ENCODE measurements at regions not wholly inside any gene's neighbourhood (a gene's known extent, or its start where the extent isn't known, plus 50 kb on each side); places are given as distances from the start of the nearest gene placed in this dataset.

DNA sequence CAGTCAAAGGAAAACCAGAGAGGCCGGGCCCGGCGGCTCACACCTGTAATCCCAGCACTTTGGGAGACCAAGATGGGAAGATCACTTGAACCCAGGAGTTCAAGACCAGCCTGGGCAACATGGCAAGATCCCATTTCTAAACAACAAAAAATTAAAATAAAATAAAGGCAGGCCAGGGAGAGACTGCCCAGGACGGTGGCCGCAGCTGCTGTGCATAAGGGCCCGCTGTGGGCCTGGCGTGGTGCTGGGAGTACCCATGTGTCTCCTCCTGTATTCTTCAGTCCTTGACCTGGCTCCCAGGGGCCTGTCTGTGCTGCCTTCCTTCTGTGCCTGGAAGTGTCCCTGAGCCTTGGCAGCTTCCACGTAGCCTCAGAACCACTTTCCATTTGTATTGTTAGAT, 56.8 kb upstream of the CNOT6 start:
- Histone ChIP-seq H3K36me3 (ENCODE audit: insufficient read depth, low read length) (no peaks in the 10 kb centered on the region), H3K27me3 (ENCODE audit: insufficient read depth, low read length) (peaks cover 4% of the 10 kb centered on the region), H4K20me1 (ENCODE audit: insufficient read depth, low read length) (no peaks in the 10 kb centered on the region), H3K4me1 (ENCODE audit: insufficient read depth, low read length) (no peaks in the 10 kb centered on the region), H3K9me3 (ENCODE audit: low read depth, low read length) (no peaks in the 10 kb centered on the region), H3K27ac (ENCODE audit: low read depth, low read length) (no peak overlapping the region), H3K4me3 (ENCODE audit: insufficient read depth, low read length) (no peak overlapping the region), H3K4me2 (ENCODE audit: insufficient read depth, low read length) (no peak overlapping the region), H2AFZ (ENCODE audit: low read length) (no peak overlapping the region), H3K79me2 (ENCODE audit: insufficient read depth, low read length) (no peaks in the 10 kb centered on the region)
- no peak for TF ChIP-seq CTCF (IDR thresholded peaks at IDR 0.05; ENCODE audit: extremely low read depth, low read depth, low read length)
- DNase-seq (ENCODE audit: insufficient read length, low spot score, missing footprints), result no peak

DNA sequence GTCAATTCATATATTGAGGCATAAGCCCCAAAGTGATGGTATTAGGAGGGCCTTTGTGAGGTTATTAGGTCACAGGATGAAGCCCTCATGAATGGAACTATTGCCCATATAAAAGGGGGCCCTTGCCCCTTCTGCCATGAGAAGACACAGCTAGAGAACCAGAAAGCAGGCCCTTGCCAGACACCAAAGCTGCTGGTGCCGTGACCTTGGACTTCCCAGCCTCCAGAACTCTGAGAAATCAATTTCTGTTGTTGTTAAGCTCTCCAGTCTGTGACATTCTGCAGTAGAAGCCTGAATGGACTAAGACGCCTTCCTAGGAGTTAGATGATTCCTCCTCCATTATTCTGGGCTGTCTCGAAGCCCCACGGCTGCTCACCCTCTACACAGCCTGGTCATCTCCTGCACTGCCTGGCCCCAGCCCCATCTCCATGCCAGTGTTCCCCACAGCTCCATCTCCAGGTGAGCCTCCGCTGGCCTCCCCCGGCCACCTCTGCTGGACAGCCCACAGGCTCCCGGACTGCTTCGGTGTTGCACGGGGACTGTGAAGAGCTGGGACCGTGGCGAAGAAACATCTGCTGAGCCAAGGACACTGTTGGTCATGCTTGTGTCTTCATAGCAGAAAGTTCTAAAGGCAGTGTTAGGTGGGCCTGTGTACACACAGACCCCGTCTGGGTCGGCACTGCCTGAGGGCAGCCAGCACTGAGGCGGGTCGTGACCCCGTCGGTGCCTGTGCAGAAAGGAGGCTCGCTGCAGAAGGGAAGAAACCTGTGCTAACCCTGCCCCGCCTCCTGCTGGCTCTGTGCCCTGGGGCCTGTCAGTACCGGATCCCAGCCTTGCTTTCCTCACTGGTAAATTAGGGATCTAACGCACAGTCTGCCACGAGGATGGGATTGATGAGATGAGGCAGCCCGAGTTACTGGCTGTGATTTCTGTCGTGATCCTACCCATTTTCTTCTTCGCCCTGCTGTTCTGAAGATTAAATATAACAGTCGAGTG, 55.1 kb upstream of the CNOT6 start:
- Histone ChIP-seq H3K79me2 (ENCODE audit: insufficient read depth, low read length) (no peaks in the 10 kb centered on the region), H3K4me1 (ENCODE audit: insufficient read depth, low read length) (no peaks in the 10 kb centered on the region), H3K4me3 (ENCODE audit: insufficient read depth, low read length) (no peak overlapping the region), H3K9me3 (ENCODE audit: low read depth, low read length) (no peaks in the 10 kb centered on the region), H2AFZ (ENCODE audit: low read length) (no peak overlapping the region), H3K27me3 (ENCODE audit: insufficient read depth, low read length) (peaks cover 4% of the 10 kb centered on the region), H3K4me2 (ENCODE audit: insufficient read depth, low read length) (no peak overlapping the region), H4K20me1 (ENCODE audit: insufficient read depth, low read length) (no peaks in the 10 kb centered on the region), H3K27ac (ENCODE audit: low read depth, low read length) (no peak overlapping the region), H3K36me3 (ENCODE audit: insufficient read depth, low read length) (no peaks in the 10 kb centered on the region)
- DNase-seq (ENCODE audit: insufficient read length, low spot score, missing footprints), result no peak
- no peak for TF ChIP-seq CTCF (IDR thresholded peaks at IDR 0.05; ENCODE audit: extremely low read depth, low read depth, low read length)

DNA sequence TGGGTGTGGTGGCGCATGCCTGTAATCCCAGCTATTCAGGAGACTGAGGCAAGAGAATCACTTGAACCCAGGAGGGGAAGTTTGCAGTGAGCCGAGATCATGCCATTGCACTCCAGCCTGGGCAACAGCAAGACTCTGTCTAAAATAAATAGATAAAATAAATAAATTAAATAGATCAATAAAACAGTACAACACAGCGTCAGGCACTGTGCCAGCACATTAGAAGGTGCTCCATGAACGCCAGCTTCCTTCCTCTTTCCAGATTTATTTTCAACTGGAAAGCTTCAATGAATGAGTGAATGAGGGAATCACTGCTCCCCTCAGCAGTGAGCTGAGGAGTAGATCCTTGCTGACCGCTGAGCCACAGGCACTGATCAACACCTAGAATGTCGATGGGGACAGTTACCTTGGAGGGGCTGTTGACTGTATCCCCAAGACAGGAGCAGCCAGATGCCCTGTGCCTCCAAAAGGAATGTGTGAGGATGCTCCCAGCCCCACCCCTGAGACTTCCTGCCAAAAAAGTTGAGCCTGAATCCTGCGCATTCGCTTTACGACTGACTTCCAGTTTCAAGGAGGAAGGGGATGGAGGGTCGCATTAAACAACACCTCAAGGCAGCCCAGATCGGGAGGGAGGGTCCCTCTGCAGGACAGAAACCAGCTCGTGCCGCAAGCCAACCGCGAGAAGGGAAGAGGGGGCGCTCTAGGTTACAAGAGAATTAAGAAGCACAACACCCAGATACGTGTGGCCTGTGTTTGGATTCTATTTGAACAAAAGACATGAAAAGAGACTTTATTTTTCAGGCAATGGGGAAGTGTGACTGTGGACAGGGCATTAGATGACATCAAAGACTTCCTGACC, 54.0 kb upstream of the CNOT6 start:
- H2AFZ ChIP-seq (ENCODE audit: low read length), result no peak overlapping the region

More for the DNA sequence above, 54.0 kb upstream of the CNOT6 start:
- Histone ChIP-seq H3K4me1 (ENCODE audit: insufficient read depth, low read length) (no peaks in the 10 kb centered on the region), H3K9me3 (ENCODE audit: low read depth, low read length) (no peaks in the 10 kb centered on the region), H3K27me3 (ENCODE audit: insufficient read depth, low read length) (peaks cover 4% of the 10 kb centered on the region), H3K36me3 (ENCODE audit: insufficient read depth, low read length) (no peaks in the 10 kb centered on the region), H3K4me2 (ENCODE audit: insufficient read depth, low read length) (peak overlapping the region; percentile 9), H3K4me3 (ENCODE audit: insufficient read depth, low read length) (no peak overlapping the region), H3K79me2 (ENCODE audit: insufficient read depth, low read length) (no peaks in the 10 kb centered on the region), H3K27ac (ENCODE audit: low read depth, low read length) (no peak overlapping the region), H4K20me1 (ENCODE audit: insufficient read depth, low read length) (no peaks in the 10 kb centered on the region)
- DNase-seq (ENCODE audit: insufficient read length, low spot score, missing footprints), result no peak
- TF ChIP-seq CTCF (IDR thresholded peaks at IDR 0.05; ENCODE audit: extremely low read depth, low read depth, low read length), result no peak

All from osteoblast (primary cell).